GM23248 (cell line): ENCODE measurements at regions not wholly inside any gene's neighbourhood (a gene's known extent, or its start where the extent isn't known, plus 50 kb on each side); places are given as distances from the start of the nearest gene placed in this dataset.

Experiments used
- DNase-seq: peaks from one replicate; pipeline ENCODE4 v3.0.0-alpha.2; 2015
- H2AFZ ChIP-seq: fragments of 200-600 bp; sonication (generic); 2 replicates; pipeline ENCODE4 v1.6.1; 2016; ENCODE audit warnings: antibody characterized with exemption
- H3F3A ChIP-seq: fragments of 200-600 bp; sonication (generic); 2 replicates; pipeline ENCODE4 v1.6.1; 2016; ENCODE audit warnings: mild to moderate bottlenecking, antibody characterized with exemption, mixed run types; ENCODE audit not compliant: insufficient read depth
- H3K27ac ChIP-seq: fragments of 200-600 bp; sonication (generic); 2 replicates; pipeline ENCODE4 v1.5.1; 2016; ENCODE audit warnings: mild to moderate bottlenecking
- H3K27me3 ChIP-seq: fragments of 200-600 bp; sonication (generic); replicated peaks from 2 replicates; pipeline ENCODE4 v1.6.1; 2016; ENCODE audit warnings: mild to moderate bottlenecking; ENCODE audit not compliant: insufficient read depth
- H3K36me3 ChIP-seq: fragments of 200-600 bp; sonication (generic); 2 replicates; pipeline ENCODE4 v1.6.1; 2016; ENCODE audit warnings: low read depth, mild to moderate bottlenecking
- H3K4me1 ChIP-seq: fragments of 200-600 bp; sonication (generic); 2 replicates; pipeline ENCODE4 v1.6.1; 2016; ENCODE audit warnings: mild to moderate bottlenecking; ENCODE audit not compliant: insufficient read depth
- H3K4me2 ChIP-seq: fragments of 200-600 bp; sonication (generic); one replicate; pipeline ENCODE4 v1.6.1; 2016; ENCODE audit warnings: mild to moderate bottlenecking; ENCODE audit not compliant: unreplicated experiment
- H3K4me3 ChIP-seq: fragments of 200-600 bp; sonication (generic); 2 replicates; pipeline ENCODE4 v1.5.1; 2016; ENCODE audit warnings: mild to moderate bottlenecking
- H3K79me2 ChIP-seq: fragments of 200-600 bp; sonication (generic); 2 replicates; pipeline ENCODE4 v1.6.1; 2016; ENCODE audit warnings: mild to moderate bottlenecking; ENCODE audit not compliant: insufficient read depth
- H3K9ac ChIP-seq: fragments of 200-600 bp; sonication (generic); 2 replicates; pipeline ENCODE4 v1.6.1; 2016; ENCODE audit warnings: mild to moderate bottlenecking
- H3K9me2 ChIP-seq: fragments of 200-600 bp; sonication (generic); 2 replicates; pipeline ENCODE4 v1.6.1; 2016; ENCODE audit warnings: mixed run types, mild to moderate bottlenecking, moderate library complexity; ENCODE audit not compliant: insufficient read depth
- H3K9me3 ChIP-seq: fragments of 200-600 bp; sonication (generic); one replicate; pipeline ENCODE4 v1.6.1; 2017; ENCODE audit warnings: low read depth
- H4K20me1 ChIP-seq: fragments of 200-600 bp; sonication (generic); 2 replicates; pipeline ENCODE4 v1.6.0; 2016; ENCODE audit not compliant: insufficient read depth
- EZH2 ChIP-seq: fragments of 200-600 bp; sonication (generic); IDR thresholded peaks from 2 replicates; pipeline ENCODE4 v1.6.1; 2018; ENCODE audit warnings: antibody characterized with exemption, mild to moderate bottlenecking; ENCODE audit not compliant: insufficient read depth, poor library complexity, severe bottlenecking
- EZH2phosphoT487 ChIP-seq: fragments of 200-600 bp; sonication (generic); IDR thresholded peaks from 2 replicates; pipeline ENCODE4 v1.6.1; 2018; ENCODE audit warnings: antibody characterized with exemption, moderate library complexity, mild to moderate bottlenecking, low read depth; ENCODE audit not compliant: insufficient read depth
- WGBS, 2 experiments: methylation state at CpG; one replicate each; pipeline ENCODE4 v1.1.6; 2015 to 2017; ENCODE audit warnings: low lambda C conversion rate in 2 of 2, low coverage in 1 of 2; ENCODE audit errors: missing lambda C conversion rate in 2 of 2; 5-methylcytosine and 5-hydroxymethylcytosine counted together
- in situ Hi-C: fragments of 300-500 bp; cut with MboI; formaldehyde crosslinking; loops from 2 replicates; pipeline ENCODE4 v1.15.0; 2020

DNA sequence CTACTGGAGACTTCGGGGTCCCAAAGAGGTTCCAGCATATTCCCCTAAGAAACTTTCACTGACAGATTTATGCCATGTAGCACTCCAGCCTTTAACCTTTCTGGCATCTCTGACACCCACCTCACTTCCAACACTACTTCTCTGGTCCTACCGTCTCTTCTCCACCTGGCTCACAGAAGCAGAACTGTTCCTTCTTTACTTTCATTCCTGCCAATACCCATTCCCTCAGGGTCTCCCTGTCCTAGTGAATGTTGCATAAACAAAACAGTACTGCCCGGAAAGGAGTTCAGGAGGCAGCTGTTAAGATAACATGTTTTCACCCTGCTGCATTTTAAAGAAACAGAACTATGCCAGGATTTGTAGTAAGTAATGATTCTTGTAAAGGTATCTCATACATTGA lies 136.0 kb upstream of the MIR17HG start:
- Histone ChIP-seq H3K4me1 (no peaks in the 10 kb centered on the region), H3F3A (no peaks in the 10 kb centered on the region), H3K36me3 (no peaks in the 10 kb centered on the region), H3K9ac (no peak overlapping the region), H3K9me2 (no peaks in the 10 kb centered on the region), H3K79me2 (no peaks in the 10 kb centered on the region), H3K4me2 (no peak overlapping the region), H2AFZ (no peak overlapping the region), H3K27ac (no peak overlapping the region), H3K9me3 (no peaks in the 10 kb centered on the region), H3K4me3 (no peak overlapping the region), H4K20me1 (no peaks in the 10 kb centered on the region), H3K27me3 (no peaks in the 10 kb centered on the region)
- no peak for DNase-seq
- TF ChIP-seq EZH2phosphoT487 (no peak), EZH2 (no peak)
- 5 to 10% methylated on average over 3 of the region's 3 CpGs for WGBS, 2 experiments
- in situ Hi-C loops = no loop called here

- Histone ChIP-seq H3K4me3 (no peak overlapping the region), H3K9me3 (no peaks in the 10 kb centered on the region), H4K20me1 (no peaks in the 10 kb centered on the region), H3K36me3 (no peaks in the 10 kb centered on the region), H3K9ac (no peak overlapping the region), H3K79me2 (no peaks in the 10 kb centered on the region), H3F3A (no peaks in the 10 kb centered on the region), H3K4me2 (no peak overlapping the region), H3K27me3 (no peaks in the 10 kb centered on the region), H2AFZ (no peak overlapping the region), H3K4me1 (no peaks in the 10 kb centered on the region), H3K9me2 (no peaks in the 10 kb centered on the region), H3K27ac (no peak overlapping the region)
- in situ Hi-C loops = no loop called here
- TF ChIP-seq EZH2phosphoT487 (no peak), EZH2 (no peak)
- DNase-seq = no peak
- WGBS, 2 experiments = 5 to 8% methylated on average over 5 of the region's 5 CpGs
These were observed 135.3 kb upstream of the MIR17HG start for GRCh38 chr13:91212231-91212630.

GRCh38 chr13:91214031-91214430 lies 133.5 kb upstream of the MIR17HG start:
- WGBS, 2 experiments = 7 to 13% methylated on average over 2 of the region's 2 CpGs
- in situ Hi-C loops = no loop called here
- H3K9me3 ChIP-seq = no peaks in the 10 kb centered on the region
- no peak overlapping the region for H3K4me2 ChIP-seq
- H3F3A ChIP-seq = no peaks in the 10 kb centered on the region
- no peak overlapping the region for H2AFZ ChIP-seq
- TF ChIP-seq EZH2phosphoT487 (no peak), EZH2 (no peak)
- no peak overlapping the region for H3K9ac ChIP-seq
- H3K79me2 ChIP-seq = no peaks in the 10 kb centered on the region
- H4K20me1 ChIP-seq = no peaks in the 10 kb centered on the region
- no peak overlapping the region for H3K4me3 ChIP-seq
- no peak for DNase-seq
- H3K27me3 ChIP-seq = no peaks in the 10 kb centered on the region
- no peaks in the 10 kb centered on the region for H3K9me2 ChIP-seq
- H3K36me3 ChIP-seq = no peaks in the 10 kb centered on the region
- H3K27ac ChIP-seq = no peak overlapping the region
- no peaks in the 10 kb centered on the region for H3K4me1 ChIP-seq

DNA sequence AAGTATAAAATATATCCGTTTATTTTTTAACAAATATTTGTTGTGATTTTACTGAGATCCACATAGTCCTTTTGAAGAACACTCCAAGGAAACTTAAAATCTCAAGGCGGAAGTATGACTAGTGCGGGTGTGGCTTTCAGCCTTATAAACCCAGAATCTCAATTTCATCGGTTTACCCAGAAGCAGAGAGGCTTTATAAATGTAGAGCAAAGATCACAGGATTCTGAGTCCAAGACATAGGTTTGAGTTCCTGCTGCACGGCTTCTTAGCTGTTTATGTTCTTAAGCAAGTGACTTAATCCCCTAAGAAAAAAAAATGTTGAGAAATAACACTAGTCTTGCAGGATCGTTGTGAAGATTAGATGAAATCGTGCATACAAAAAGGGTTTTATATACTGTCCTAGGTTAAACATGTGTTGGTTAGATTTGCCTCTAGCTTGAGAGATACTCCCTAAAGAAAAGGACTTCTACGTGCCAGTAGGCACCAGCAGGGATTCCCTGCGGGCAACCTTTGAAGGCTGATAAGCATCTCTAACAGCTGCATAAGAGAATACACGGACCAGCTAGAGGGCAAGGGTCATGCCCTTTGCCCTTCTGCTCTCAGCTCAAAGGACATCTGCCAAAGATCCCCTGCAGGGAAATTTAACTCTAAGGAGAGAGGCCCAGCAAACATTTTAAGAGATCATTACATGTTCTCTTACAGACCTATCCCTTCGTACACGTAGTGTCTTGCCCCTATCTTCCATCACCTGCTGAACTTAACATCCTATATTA lies 130.4 kb upstream of the MIR17HG start:
- TF ChIP-seq EZH2 (no peak), EZH2phosphoT487 (no peak)
- Histone ChIP-seq H3K27ac (no peak overlapping the region), H3F3A (no peaks in the 10 kb centered on the region), H3K79me2 (no peaks in the 10 kb centered on the region), H3K27me3 (no peaks in the 10 kb centered on the region), H3K9me3 (no peaks in the 10 kb centered on the region), H3K9me2 (no peaks in the 10 kb centered on the region), H3K4me3 (no peak overlapping the region), H3K4me2 (no peak overlapping the region), H3K9ac (no peak overlapping the region), H3K4me1 (no peaks in the 10 kb centered on the region), H2AFZ (no peak overlapping the region), H4K20me1 (no peaks in the 10 kb centered on the region), H3K36me3 (no peaks in the 10 kb centered on the region)
- WGBS, 2 experiments = 10 to 12% methylated on average over 12 of the region's 12 CpGs
- DNase-seq = no peak
- in situ Hi-C loops = no loop called here
